ENCODE measurements at regions not wholly inside any gene's neighbourhood (a gene's known extent, or its start where the extent isn't known, plus 50 kb on each side); places are given as distances from the start of the nearest gene placed in this dataset.

DNA sequence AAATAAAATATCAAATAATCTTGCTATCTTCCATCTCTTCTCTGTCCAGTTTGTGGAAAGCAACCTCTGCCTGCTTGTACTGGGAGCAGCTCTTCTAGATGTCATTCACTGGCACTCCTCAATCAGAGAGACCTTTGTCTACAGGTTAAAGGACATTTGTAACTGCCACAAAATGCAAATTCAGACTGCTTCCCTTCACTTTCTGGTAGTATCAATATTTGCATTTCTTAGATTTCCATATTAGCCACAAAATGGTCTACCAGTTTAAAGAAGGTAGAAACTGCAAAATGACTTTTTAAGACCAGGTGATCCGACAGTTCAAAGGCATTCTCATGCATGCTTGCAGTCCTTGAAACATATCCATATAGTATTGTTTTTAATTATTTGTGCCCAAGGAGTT is 51.7 kb upstream of the RCN1 start:
- H3K36me3 Mint-ChIP-seq (ENCODE audit: low read depth) = no peaks in the 10 kb centered on the region
- CTCF ChIA-PET = no interaction called here
- no peak for DNase-seq
- peaks cover 15% of the 10 kb centered on the region for H3K27me3 Mint-ChIP-seq
- POLR2A ChIA-PET = no interaction called here
- no peaks in the 10 kb centered on the region for H3K9me3 Mint-ChIP-seq
- no peaks in the 10 kb centered on the region for H3K4me1 Mint-ChIP-seq
- H3K4me3 Mint-ChIP-seq = no peak overlapping the region
- H3K27ac Mint-ChIP-seq = no peak overlapping the region

DNA sequence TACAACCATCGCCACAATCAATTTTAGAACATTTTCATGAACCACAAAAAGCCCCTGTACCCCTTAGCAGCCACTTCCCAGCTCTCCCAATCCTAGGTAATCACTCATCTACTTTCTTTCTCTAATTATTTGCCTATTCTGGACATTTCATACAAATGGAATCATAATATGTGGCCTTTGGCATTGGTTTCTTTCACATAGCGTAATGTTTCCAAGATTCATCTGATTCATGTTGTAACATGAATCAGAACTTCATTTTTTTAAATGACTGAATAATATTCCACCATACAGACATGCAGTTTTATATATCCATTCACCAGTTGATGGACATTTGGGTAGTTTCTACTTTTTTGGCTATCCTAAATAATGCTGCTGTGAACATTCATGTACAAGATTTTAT is 56.2 kb upstream of the RCN1 start:
- no peaks in the 10 kb centered on the region for H3K9me3 Mint-ChIP-seq

DNA sequence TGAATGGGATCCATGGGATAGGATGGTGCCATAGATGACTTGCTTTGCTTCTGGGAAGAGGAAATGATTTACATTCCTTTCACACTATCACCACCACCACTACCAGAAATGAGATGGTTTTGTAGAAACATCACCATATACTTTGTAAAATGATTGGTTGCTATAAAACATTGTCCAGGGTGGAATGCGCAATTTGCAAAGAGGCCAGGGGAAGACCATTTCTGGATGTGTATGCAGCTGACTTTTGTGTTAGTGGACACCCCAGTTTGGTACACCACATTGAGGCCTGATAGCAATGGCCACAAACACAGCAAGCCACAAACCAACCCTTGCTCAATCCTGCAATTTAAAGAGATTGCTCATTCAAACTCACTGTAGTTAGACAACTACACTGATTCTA is 56.7 kb upstream of the RCN1 start:
- peaks cover 4% of the 10 kb centered on the region for H3K4me1 Mint-ChIP-seq
- H3K27me3 Mint-ChIP-seq = peaks cover 14% of the 10 kb centered on the region
- no peak for DNase-seq
- POLR2A ChIA-PET = no interaction called here
- no peak overlapping the region for H3K27ac Mint-ChIP-seq
- no peak overlapping the region for H3K4me3 Mint-ChIP-seq
- no peaks in the 10 kb centered on the region for H3K36me3 Mint-ChIP-seq (ENCODE audit: low read depth)
- H3K9me3 Mint-ChIP-seq = no peaks in the 10 kb centered on the region
- CTCF ChIA-PET = interaction anchor here (0.6 kb wide), 1 partner anchor 27 kb away, joined by 4 read pairs; no protein-coding TSS in a partner anchor

More for the DNA sequence above, 56.2 kb upstream of the RCN1 start:
- Mint-ChIP-seq H3K27me3 (peaks cover 15% of the 10 kb centered on the region), H3K36me3 (ENCODE audit: low read depth) (no peaks in the 10 kb centered on the region), H3K27ac (no peak overlapping the region), H3K4me1 (peaks cover 4% of the 10 kb centered on the region), H3K4me3 (no peak overlapping the region)
- CTCF ChIA-PET = interaction anchor here (0.6 kb wide), 1 partner anchor 28 kb away, joined by 4 read pairs; no protein-coding TSS in a partner anchor
- POLR2A ChIA-PET = no interaction called here
- DNase-seq = no peak

DNA sequence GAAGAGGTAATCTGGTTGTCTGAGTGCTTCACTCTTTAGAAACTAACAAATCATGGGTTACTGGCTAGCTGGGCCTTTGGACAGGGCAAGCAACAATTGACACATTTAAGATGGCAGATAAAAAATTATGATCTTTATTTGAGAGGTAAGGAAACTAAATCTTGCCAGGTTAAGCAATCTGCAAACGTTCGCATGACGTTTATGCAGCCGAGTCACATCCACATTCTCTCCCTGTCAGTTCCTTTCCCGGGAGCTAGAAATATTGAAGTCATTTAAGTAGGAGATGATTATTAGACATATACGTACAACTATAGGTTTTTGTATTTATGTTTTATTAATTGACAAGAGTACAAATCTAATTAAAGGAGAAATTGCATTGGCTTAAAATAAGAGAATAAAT is 57.4 kb upstream of the RCN1 start:
- Mint-ChIP-seq H3K36me3 (ENCODE audit: low read depth) (no peaks in the 10 kb centered on the region), H3K4me1 (peaks cover 4% of the 10 kb centered on the region), H3K27ac (no peak overlapping the region), H3K27me3 (peaks cover 17% of the 10 kb centered on the region), H3K9me3 (no peaks in the 10 kb centered on the region), H3K4me3 (no peak overlapping the region)
- DNase-seq = no peak
- POLR2A ChIA-PET = no interaction called here
- CTCF ChIA-PET = no interaction called here

DNA sequence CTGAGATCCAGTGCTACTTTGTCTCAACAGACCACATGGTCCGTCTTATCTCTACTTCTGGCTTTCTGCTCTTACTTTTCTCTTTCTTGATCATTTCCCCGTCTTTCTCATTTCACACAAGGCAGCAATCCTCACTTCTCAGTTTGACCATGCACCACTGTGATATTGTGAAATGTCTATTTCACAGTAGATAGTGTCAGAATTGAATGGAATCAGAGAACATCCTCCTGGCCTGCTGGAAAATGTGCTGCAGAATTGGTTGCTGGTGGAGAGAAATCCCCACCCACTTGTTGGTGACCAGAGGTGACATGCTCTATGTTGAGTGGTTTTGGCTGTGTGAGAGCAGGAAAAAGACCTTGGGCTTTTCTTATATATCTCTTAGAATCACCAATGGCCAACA is 57.8 kb upstream of the RCN1 start:
- Mint-ChIP-seq H3K36me3 (ENCODE audit: low read depth) (no peaks in the 10 kb centered on the region), H3K9me3 (no peaks in the 10 kb centered on the region), H3K27me3 (peaks cover 16% of the 10 kb centered on the region), H3K27ac (no peak overlapping the region), H3K4me1 (peaks cover 4% of the 10 kb centered on the region), H3K4me3 (no peak overlapping the region)
- CTCF ChIA-PET = no interaction called here
- POLR2A ChIA-PET = no interaction called here
- no peak for DNase-seq

DNA sequence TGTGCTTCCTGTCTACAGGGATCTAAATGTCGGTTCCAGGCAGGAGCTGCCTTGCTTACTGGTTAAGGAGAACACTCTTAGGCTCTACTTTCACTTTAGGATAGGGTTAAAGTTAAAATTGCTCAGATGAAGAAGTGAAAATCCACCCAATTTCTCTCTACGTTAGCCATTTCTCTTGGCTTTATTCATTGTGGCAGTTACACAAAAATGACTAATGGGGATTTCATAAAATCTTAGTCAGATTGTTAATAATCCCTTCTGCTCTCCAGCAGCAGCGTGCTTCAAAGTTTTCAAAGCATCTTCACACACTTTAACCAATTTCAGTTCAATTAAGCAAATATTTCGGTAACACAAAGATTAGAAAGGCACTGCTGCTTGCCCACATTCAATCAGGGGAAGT is 58.4 kb upstream of the RCN1 start:
- peaks cover 16% of the 10 kb centered on the region for H3K27me3 Mint-ChIP-seq
- peaks cover 4% of the 10 kb centered on the region for H3K4me1 Mint-ChIP-seq
- ChIA-PET POLR2A (no interaction called here), CTCF (no interaction called here)
- H3K4me3 Mint-ChIP-seq = no peak overlapping the region
- DNase-seq = no peak
- no peaks in the 10 kb centered on the region for H3K9me3 Mint-ChIP-seq
- H3K36me3 Mint-ChIP-seq (ENCODE audit: low read depth) = no peaks in the 10 kb centered on the region
- no peak overlapping the region for H3K27ac Mint-ChIP-seq

DNA sequence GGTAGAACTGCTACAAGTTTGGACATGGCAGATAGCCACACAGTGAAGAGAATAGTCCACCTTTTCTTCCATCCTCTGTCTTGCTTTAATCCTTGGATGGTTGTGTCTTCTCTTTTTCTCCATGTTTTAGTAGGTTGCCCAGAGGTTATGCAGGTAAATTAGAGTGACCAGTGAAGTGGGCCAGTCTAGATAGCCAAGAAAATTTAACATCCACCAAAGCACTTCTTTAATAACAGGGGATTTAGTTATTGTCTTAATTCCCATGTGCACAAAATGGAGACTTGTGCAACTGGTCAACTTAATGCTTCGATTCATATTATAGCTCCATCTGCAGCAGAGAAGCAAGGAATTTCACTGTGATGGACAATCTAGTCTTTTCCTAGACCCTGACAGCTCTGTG is 58.8 kb upstream of the RCN1 start:
- peaks cover 14% of the 10 kb centered on the region for H3K27me3 Mint-ChIP-seq
- ChIA-PET POLR2A (no interaction called here), CTCF (no interaction called here)
- H3K9me3 Mint-ChIP-seq = no peaks in the 10 kb centered on the region
- no peak for DNase-seq
- no peak overlapping the region for H3K4me3 Mint-ChIP-seq
- H3K4me1 Mint-ChIP-seq = peaks cover 4% of the 10 kb centered on the region
- H3K36me3 Mint-ChIP-seq (ENCODE audit: low read depth) = no peaks in the 10 kb centered on the region
- H3K27ac Mint-ChIP-seq = no peak overlapping the region

DNA sequence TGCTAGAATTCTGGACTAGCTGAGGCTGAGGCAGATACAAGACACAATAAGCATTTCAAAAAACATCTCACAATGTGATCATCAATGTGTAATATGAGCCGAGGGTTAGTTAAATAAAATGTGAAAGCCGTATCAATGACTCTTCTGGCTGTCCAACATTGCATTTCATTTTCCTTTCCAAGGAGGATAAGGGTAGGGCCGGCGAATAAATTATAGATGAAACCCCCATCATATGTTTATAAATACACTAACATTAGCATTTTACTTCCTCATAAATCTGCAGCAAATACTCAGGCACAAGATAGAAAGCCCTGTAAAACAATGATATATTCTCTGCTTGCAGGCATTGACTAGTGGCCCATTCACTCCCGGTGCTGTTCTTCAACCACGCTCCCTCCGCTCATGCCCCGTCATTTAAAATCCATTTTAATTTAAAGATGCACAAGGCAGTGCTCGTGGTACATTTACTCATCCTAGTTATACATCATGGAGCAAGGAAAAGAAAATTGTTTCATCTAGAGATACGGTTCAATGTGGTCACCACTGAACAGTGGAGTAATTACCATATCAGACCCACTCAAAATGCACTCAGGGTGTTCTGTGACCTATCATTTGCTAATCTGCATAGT is 59.9 kb upstream of the RCN1 start:
- Mint-ChIP-seq H3K36me3 (ENCODE audit: low read depth) (no peaks in the 10 kb centered on the region), H3K27me3 (peaks cover 18% of the 10 kb centered on the region), H3K4me1 (peaks cover 4% of the 10 kb centered on the region), H3K27ac (no peak overlapping the region), H3K4me3 (no peak overlapping the region), H3K9me3 (no peaks in the 10 kb centered on the region)
- ChIA-PET CTCF (no interaction called here), POLR2A (no interaction called here)
- DNase-seq = no peak

DNA sequence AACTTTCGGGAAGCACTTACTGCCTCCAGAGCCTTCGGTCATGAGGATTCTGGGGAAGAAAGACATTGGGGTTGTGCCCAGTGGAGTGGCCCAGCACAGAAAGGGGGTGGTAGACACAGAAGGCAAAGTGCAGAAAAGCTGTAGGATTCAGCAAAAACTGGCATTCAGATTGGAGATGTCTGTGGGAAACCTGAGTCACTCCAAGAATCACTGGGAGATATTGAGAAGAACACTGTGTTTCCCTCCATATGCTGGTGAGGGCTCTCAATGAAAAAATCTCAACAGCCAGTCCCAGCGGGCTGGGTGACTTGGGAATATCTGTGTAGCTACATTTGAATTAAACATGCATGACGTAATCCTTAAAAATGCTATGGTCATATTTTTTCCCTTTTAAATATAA is 61.2 kb upstream of the RCN1 start:
- ChIA-PET CTCF (no interaction called here), POLR2A (no interaction called here)
- no peak for DNase-seq
- H3K9me3 Mint-ChIP-seq = no peaks in the 10 kb centered on the region
- no peak overlapping the region for H3K4me3 Mint-ChIP-seq
- peaks cover 4% of the 10 kb centered on the region for H3K4me1 Mint-ChIP-seq
- peaks cover 18% of the 10 kb centered on the region for H3K27me3 Mint-ChIP-seq
- no peaks in the 10 kb centered on the region for H3K36me3 Mint-ChIP-seq (ENCODE audit: low read depth)
- no peak overlapping the region for H3K27ac Mint-ChIP-seq

DNA sequence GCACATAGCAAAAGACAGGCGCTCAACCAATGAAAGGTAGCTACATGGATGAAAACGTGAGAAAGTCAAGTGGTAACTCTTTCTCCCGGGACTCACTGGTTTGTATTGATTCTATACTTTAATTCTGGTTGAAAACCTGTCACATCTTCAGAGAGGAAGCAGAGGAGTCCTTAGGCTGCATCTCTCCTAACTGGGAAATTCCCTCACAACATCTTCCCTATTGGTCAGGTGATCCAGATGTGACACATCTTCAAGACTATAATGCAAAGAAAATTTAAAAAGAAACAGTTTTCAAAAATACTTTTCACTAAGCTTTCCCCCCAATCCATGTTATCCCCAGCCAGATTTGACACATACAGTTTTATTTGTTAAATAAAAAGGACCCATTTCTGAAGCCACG is 62.7 kb upstream of the RCN1 start:
- Mint-ChIP-seq H3K9me3 (no peaks in the 10 kb centered on the region), H3K27me3 (peaks cover 21% of the 10 kb centered on the region), H3K4me3 (no peak overlapping the region), H3K27ac (no peak overlapping the region), H3K36me3 (ENCODE audit: low read depth) (no peaks in the 10 kb centered on the region), H3K4me1 (peaks cover 4% of the 10 kb centered on the region)
- CTCF ChIA-PET = no interaction called here
- POLR2A ChIA-PET = no interaction called here
- no peak for DNase-seq

DNA sequence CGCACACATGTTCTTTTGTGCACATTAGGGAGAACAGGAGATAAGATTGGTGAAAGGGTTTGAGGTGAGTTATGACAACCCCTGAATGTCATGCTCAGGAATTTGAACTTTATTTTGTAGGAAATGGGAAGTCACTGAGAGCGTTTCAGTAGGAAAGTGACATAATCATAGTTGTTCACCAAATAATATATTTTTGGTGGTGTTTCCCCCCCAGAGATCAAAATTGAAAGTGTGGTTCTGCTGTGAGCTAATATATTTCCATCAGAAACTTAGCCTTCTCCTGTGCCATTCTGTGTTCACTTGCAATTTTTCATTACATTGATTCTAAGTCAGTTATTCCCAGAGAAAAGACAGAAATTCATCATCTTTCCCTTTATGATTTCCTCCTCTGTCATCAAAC is 64.1 kb upstream of the RCN1 start:
- Mint-ChIP-seq H3K36me3 (ENCODE audit: low read depth) (no peaks in the 10 kb centered on the region), H3K4me3 (no peak overlapping the region), H3K27ac (no peak overlapping the region), H3K27me3 (peaks cover 19% of the 10 kb centered on the region), H3K4me1 (no peaks in the 10 kb centered on the region), H3K9me3 (no peaks in the 10 kb centered on the region)
- POLR2A ChIA-PET = no interaction called here
- CTCF ChIA-PET = no interaction called here
- no peak for DNase-seq

DNA sequence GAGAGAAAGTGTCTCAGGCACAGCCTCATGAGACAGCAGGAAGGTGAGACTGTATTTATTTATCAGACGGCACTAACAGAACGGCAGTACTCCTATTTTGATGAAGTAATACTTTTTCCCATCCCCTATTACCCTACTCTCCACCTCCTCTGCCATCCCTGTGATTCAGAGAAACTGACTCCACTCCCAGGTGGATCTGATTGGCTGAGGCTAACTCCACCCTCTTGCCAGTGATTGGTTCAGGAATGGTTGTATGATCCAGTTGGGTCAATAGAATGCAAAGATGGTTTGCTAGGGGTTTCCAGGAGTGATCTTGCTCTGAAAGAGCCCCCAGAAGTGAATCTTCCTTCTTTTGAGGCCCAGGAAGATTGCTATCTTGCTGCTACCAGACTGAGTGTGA is 65.9 kb upstream of the RCN1 start:
- CTCF ChIA-PET = interaction anchor here (0.7 kb wide), 1 partner anchor 207 kb away, joined by 3 read pairs; no protein-coding TSS in a partner anchor
- no peaks in the 10 kb centered on the region for H3K9me3 Mint-ChIP-seq
- no peak overlapping the region for H3K4me3 Mint-ChIP-seq

DNA sequence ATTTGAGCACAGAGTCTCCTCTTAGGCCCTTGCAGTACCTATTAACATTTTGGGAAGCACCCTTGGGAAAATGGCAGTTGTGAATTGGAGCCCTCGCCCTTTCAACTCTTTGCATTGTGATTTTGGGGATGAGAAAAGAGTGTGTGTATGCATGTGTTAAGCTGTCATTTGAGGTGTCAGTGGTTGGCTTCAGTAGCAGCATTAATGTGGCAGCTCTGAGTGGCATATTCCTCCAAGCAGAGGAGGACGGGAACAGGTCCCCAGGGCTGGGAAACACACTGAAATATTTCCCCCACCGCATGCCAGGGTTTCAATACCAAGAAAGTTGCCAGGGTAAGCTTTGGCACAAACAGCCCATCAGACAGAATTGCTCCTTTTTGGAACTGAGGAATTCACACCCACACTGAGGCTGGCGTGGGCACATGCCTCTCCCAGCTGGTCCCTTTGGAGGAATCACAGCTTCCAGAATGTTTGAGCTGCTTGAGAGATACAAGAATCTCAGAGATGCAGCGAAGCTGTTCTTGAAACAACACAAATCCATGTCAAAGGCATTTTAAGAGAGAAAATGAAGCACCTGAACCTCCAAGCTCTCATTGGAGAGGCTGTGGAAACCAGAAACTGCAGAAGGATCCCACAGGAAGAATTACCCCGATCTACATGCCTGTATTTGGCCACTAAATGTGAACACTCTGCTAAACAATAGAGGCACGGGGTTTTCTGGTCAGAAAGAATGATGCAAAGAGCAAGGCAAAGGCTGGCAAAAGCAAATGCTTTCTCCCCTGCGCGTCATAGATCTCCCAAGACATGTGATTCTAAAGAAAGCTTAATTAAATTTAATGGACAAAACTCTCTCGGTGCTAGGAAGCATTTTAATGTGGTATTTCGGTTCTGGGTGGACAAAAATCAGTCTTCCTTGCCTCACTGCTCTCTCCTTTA is 67.2 kb upstream of the RCN1 start:
- Mint-ChIP-seq H3K27me3 (peaks cover 14% of the 10 kb centered on the region), H3K4me3 (no peak overlapping the region), H3K27ac (no peak overlapping the region), H3K36me3 (ENCODE audit: low read depth) (no peaks in the 10 kb centered on the region), H3K9me3 (no peaks in the 10 kb centered on the region), H3K4me1 (no peaks in the 10 kb centered on the region)
- DNase-seq = no peak
- ChIA-PET POLR2A (no interaction called here), CTCF (no interaction called here)

More for the DNA sequence above, 65.9 kb upstream of the RCN1 start:
- Mint-ChIP-seq H3K36me3 (ENCODE audit: low read depth) (no peaks in the 10 kb centered on the region), H3K4me1 (no peaks in the 10 kb centered on the region), H3K27me3 (peaks cover 16% of the 10 kb centered on the region), H3K27ac (no peak overlapping the region)
- DNase-seq = no peak
- POLR2A ChIA-PET = no interaction called here

DNA sequence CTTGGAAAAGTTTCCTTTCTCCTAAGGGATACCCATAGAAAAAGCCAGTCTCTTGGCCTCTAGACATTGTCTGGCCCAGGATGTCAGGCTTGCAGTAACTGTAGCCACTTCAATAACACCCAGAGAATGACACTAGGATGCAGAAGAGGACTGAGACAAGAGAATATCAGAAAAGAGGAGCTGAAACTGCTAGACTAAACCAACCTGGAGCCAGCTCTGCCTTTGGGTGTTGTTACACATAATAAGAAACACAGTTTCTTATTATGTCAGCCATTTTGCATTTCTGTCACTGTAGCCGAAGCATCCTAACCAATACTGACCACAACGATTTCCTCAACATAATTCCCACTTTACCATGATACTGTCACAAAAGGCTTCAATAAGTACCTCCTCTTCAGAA is 72.2 kb upstream of the RCN1 start:
- DNase-seq = no peak
- ChIA-PET POLR2A (no interaction called here), CTCF (no interaction called here)
- no peak overlapping the region for H3K27ac Mint-ChIP-seq
- peaks cover 14% of the 10 kb centered on the region for H3K27me3 Mint-ChIP-seq
- H3K9me3 Mint-ChIP-seq = no peaks in the 10 kb centered on the region
- no peaks in the 10 kb centered on the region for H3K4me1 Mint-ChIP-seq
- no peak overlapping the region for H3K4me3 Mint-ChIP-seq
- H3K36me3 Mint-ChIP-seq (ENCODE audit: low read depth) = no peaks in the 10 kb centered on the region

Measured in activated CD4-positive, alpha-beta memory T cell treated with anti-CD3 and anti-CD28 coated beads, Interleukin-2, amount 10 ng/mL, durations not matched to agents 7 days and 5 days (primary cell).